Upper lobe of left lung (tissue), 6 donors: ENCODE measurements at regions not wholly inside any gene's neighbourhood (a gene's known extent, or its start where the extent isn't known, plus 50 kb on each side); places are given as distances from the start of the nearest gene placed in this dataset.

Experiments
- ATAC-seq, 2 donors: fragments of 200-7000 bp; cut with Tn5 transposase; one replicate each; pipeline ENCODE4 v1.9.1; 2022; ENCODE audit warnings: mild to moderate bottlenecking in 2 of 2, moderate library complexity in 2 of 2; ENCODE audit not compliant: low FRiP score in 2 of 2
- DNase-seq, 2 donors: peaks; one replicate each; pipeline ENCODE4 v3.0.0-alpha.2; 2019 to 2020
- H3K27ac ChIP-seq, 4 donors: fragments of 200-600 bp; sonication (generic); one replicate each; pipeline ENCODE4 v1.5.1; 2016 to 2019
- H3K27me3 ChIP-seq, 4 donors: fragments of 200-600 bp; sonication (generic); one replicate each; pipeline ENCODE4 v1.5.1; 2017 to 2019
- H3K36me3 ChIP-seq, 4 donors: fragments of 200-600 bp; sonication (generic); one replicate each; pipeline ENCODE4 v1.5.1; 2016 to 2019
- H3K4me1 ChIP-seq, 4 donors: fragments of 200-600 bp; sonication (generic); one replicate each; pipeline ENCODE4 v1.5.1; 2018 to 2019
- H3K4me3 ChIP-seq, 4 donors: fragments of 200-600 bp; sonication (generic); one replicate each; pipeline ENCODE4 v1.5.1; 2017 to 2019; ENCODE audit warnings: mild to moderate bottlenecking in 2 of 4, moderate library complexity in 1 of 4
- H3K9me3 ChIP-seq, 4 donors: fragments of 200-600 bp; sonication (generic); one replicate each; pipeline ENCODE4 v1.5.1; 2018 to 2019
- EP300 ChIP-seq, 4 donors: sonication (generic); formaldehyde crosslinking; IDR thresholded peaks; one replicate each; pipeline ENCODE4 v1.5.1; 2017; ENCODE audit warnings: antibody characterized with exemption in 4 of 4, control low read depth in 2 of 4
- POLR2A ChIP-seq, 4 donors: fragments of 450-650 bp; IDR thresholded peaks; one replicate each; pipeline ENCODE4 v1.5.1; 2016 to 2017; ENCODE audit warnings: antibody characterized with exemption in 4 of 4, mild to moderate bottlenecking in 2 of 4
- POLR2AphosphoS5 ChIP-seq, 2 donors: sonication (generic); formaldehyde crosslinking; IDR thresholded peaks; one replicate each; pipeline ENCODE4 v1.5.1; 2017; ENCODE audit warnings: antibody characterized with exemption in 2 of 2
- WGBS, 2 donors: methylation state at CpG; one replicate each; pipeline ENCODE4 v1.1.5; 2017 to 2018; 5-methylcytosine and 5-hydroxymethylcytosine counted together
- TF ChIP-seq, protein P1 (sequence below), 6 experiments: fragments of 450-650 bp in 4 of 6; fragments of 200-600 bp in 2 of 6; sonication (generic) in 2 of 6; IDR thresholded peaks; one replicate each; pipeline ENCODE4 v1.5.1; 2016 to 2019; ENCODE audit warnings: antibody characterized with exemption in 6 of 6
- donor health status: DM: no; HTN: no; CAD: no; lungs with moderate emphysema.
- donor health status: DM: no; HTN: yes; CAD: no; lungs with severe emphysema.

DNA sequence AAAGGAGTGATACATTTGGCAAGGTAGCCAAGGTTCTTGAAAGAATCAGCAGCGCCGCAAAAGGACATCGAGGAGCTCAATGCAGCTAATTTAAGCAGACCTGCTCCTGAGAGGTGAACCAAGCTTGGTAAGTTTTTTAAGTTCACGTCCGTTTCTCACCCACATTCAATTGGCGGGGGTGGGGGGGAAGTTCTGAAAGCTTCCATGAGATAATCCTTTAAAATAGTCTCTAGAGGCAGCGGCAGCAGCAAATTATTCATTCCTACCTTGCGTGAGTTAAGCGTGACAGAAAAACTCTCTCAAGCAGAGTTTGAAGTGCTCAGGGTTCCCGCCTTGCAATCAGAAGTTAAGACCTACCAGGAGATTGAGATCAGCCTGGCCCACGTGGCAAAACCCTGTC is 97.3 kb upstream of the NHSL1 start:
- no peak for DNase-seq
- no peaks in the 10 kb centered on the region for H3K36me3 ChIP-seq
- WGBS, 2 donors = 84 to 85% methylated on average over 11 of the region's 11 CpGs
- TF ChIP-seq EP300 (IDR thresholded peaks at IDR 0.05) (no peak), POLR2A (IDR thresholded peaks at IDR 0.05) (no peak), POLR2AphosphoS5 (IDR thresholded peaks at IDR 0.05) (no peak)
- TF ChIP-seq, protein P1, sequence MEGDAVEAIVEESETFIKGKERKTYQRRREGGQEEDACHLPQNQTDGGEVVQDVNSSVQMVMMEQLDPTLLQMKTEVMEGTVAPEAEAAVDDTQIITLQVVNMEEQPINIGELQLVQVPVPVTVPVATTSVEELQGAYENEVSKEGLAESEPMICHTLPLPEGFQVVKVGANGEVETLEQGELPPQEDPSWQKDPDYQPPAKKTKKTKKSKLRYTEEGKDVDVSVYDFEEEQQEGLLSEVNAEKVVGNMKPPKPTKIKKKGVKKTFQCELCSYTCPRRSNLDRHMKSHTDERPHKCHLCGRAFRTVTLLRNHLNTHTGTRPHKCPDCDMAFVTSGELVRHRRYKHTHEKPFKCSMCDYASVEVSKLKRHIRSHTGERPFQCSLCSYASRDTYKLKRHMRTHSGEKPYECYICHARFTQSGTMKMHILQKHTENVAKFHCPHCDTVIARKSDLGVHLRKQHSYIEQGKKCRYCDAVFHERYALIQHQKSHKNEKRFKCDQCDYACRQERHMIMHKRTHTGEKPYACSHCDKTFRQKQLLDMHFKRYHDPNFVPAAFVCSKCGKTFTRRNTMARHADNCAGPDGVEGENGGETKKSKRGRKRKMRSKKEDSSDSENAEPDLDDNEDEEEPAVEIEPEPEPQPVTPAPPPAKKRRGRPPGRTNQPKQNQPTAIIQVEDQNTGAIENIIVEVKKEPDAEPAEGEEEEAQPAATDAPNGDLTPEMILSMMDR (IDR thresholded peaks at IDR 0.05) = no peak
- H3K9me3 ChIP-seq = no peaks in the 10 kb centered on the region
- no peak for ATAC-seq
- no peaks in the 10 kb centered on the region for H3K27me3 ChIP-seq
- no peak overlapping the region for H3K4me3 ChIP-seq
- H3K27ac ChIP-seq = no peak overlapping the region
- peaks cover 9 to 14% (median 11%) of the 10 kb centered on the region in 4 donors for H3K4me1 ChIP-seq

DNA sequence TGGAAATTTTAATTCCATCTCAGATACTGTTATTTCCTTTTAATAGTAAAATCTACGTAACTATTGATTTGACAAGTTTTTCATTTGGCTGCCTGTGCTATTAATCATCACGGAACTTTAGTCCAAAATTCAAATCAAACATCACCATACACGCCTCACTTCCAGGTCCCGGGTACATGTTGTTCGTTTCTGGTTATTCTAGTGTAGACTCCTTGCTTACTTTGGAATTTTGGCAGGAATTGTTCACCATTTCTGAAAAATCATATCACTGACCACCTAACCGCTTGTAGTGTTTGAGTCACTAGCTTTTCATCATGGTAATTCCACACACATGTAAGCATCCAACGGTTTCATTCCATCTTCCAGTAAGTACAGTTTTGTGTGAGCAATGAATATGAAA is 98.0 kb upstream of the NHSL1 start:
- H3K27me3 ChIP-seq = no peaks in the 10 kb centered on the region
- 95% methylated on average over 7 of the region's 7 CpGs for WGBS, 2 donors
- H3K4me3 ChIP-seq = no peak overlapping the region
- H3K4me1 ChIP-seq = peaks cover 8 to 13% (median 11%) of the 10 kb centered on the region in 4 donors
- no peaks in the 10 kb centered on the region for H3K36me3 ChIP-seq
- DNase-seq (no peak), ATAC-seq (no peak)
- TF ChIP-seq EP300 (IDR thresholded peaks at IDR 0.05) (no peak), POLR2A (IDR thresholded peaks at IDR 0.05) (no peak), POLR2AphosphoS5 (IDR thresholded peaks at IDR 0.05) (no peak)
- TF ChIP-seq, protein P1 (IDR thresholded peaks at IDR 0.05) = no peak
- no peak overlapping the region for H3K27ac ChIP-seq
- no peaks in the 10 kb centered on the region for H3K9me3 ChIP-seq

DNA sequence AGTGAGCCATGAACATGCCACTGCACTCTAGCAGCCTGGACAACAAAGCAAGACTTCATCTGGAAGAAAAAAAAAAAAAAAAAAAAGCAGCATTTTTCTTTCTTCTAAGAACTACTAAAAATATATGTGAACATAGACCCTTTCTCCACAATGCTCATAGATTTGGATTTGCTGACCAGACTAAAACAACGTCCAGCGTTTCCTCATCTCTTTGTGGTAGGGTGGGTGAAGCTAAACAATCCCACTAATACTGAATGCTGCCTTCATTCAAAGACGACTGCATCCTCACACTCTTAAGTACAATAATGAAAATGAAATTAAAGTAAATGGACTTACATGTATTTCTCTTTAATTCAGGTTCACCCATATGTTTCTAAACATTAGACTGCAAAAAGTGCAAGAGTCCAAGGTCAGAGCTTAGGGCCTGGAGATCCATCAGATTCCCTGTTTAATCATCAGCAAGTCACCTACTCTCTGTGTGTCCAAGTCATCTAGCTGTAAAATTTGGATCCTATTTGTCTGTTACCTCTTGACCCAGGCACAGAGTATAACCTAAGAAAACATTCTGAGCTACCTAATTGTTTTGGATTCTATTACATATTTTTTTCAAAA is 99.4 kb upstream of the NHSL1 start:
- 93 to 95% methylated on average over 3 of the region's 3 CpGs for WGBS, 2 donors
- no peak overlapping the region for H3K27ac ChIP-seq
- ATAC-seq = no peak
- TF ChIP-seq, protein P1 (IDR thresholded peaks at IDR 0.05) = no peak
- TF ChIP-seq POLR2A (IDR thresholded peaks at IDR 0.05) = no peak
- no peak for TF ChIP-seq EP300 (IDR thresholded peaks at IDR 0.05)
- no peak for TF ChIP-seq POLR2AphosphoS5 (IDR thresholded peaks at IDR 0.05)
- no peaks in the 10 kb centered on the region for H3K36me3 ChIP-seq
- H3K9me3 ChIP-seq = no peaks in the 10 kb centered on the region
- DNase-seq = no peak
- H3K27me3 ChIP-seq = no peaks in the 10 kb centered on the region
- peaks cover 0 to 5% (median 4%) of the 10 kb centered on the region in 4 donors for H3K4me1 ChIP-seq
- no peak overlapping the region for H3K4me3 ChIP-seq

DNA sequence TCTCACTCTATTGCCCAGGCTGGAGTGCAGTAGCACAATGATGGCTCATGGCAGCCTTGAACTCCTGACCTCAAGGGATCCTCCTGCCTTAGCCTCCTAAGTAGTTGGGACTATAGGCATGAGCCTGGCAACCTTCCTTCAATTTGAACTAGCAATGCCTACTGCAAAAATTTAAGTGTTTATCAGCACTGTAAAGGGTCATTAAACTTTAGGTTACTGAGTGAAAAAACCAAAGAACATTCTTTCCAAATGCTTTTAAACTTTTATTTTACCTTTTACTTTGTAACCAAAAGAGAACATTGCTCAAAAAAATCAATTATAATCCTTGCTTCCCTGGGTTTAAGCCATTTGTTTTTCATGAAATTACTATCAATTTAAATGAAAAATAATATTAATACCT is 101.0 kb upstream of the NHSL1 start:
- ATAC-seq (no peak), DNase-seq (no peak)
- Histone ChIP-seq H3K4me3 (no peak overlapping the region), H3K27ac (no peak overlapping the region), H3K4me1 (no peaks in the 10 kb centered on the region), H3K27me3 (no peaks in the 10 kb centered on the region), H3K9me3 (no peaks in the 10 kb centered on the region), H3K36me3 (no peaks in the 10 kb centered on the region)
- TF ChIP-seq, protein P1 (IDR thresholded peaks at IDR 0.05) = no peak
- TF ChIP-seq POLR2A (IDR thresholded peaks at IDR 0.05) (no peak), POLR2AphosphoS5 (IDR thresholded peaks at IDR 0.05) (no peak), EP300 (IDR thresholded peaks at IDR 0.05) (no peak)

DNA sequence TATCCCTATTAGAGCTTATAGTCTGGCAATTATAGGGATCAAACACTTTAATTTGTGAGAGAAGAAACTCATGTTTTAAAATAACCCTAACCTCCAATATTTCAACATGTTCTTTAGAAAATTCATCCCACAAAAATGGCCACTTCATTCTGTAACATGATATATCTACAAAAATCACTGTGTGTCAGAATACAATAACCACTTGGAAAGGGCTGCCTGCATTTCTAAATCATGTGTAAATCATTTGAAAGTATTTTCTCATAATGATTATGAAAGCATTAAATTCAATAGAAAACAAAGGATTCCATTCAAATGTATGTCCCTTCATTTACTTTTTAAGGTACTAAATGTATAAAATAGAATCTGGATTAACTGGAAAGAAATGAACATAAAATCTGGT is 101.4 kb upstream of the NHSL1 start:
- no peak overlapping the region for H3K4me3 ChIP-seq
- TF ChIP-seq POLR2AphosphoS5 (IDR thresholded peaks at IDR 0.05) (no peak), EP300 (IDR thresholded peaks at IDR 0.05) (no peak), POLR2A (IDR thresholded peaks at IDR 0.05) (no peak)
- TF ChIP-seq, protein P1 (IDR thresholded peaks at IDR 0.05) = no peak
- ATAC-seq (no peak), DNase-seq (no peak)
- no peaks in the 10 kb centered on the region for H3K9me3 ChIP-seq
- H3K27ac ChIP-seq = no peak overlapping the region
- H3K36me3 ChIP-seq = no peaks in the 10 kb centered on the region
- no peaks in the 10 kb centered on the region for H3K27me3 ChIP-seq
- H3K4me1 ChIP-seq = no peaks in the 10 kb centered on the region
